ENCODE measurements at regions not wholly inside any gene's neighbourhood (a gene's known extent, or its start where the extent isn't known, plus 50 kb on each side); places are given as distances from the start of the nearest gene placed in this dataset.

DNA sequence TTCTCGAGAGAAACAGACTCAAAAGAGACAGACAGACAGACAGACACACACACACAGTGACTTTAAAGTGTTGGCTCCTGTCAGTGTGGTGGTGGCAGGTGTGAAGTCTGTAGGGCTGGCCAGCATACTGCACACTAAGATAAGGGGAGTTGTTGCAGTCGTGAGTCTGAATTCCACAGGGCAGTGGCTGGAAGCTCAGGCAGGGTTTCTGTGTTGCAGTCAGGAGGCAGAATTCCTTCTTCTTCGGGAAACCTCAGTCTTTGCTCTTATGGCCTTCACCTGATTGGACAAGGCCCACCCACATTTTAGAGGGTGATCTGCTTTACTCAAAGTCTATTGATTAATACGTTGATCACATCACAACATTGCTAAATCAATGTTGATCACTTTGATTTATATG lies 478.4 kb upstream of the HS6ST1 start:
- Histone ChIP-seq H3K9me3 (no peaks in the 10 kb centered on the region), H3K27ac (no peak overlapping the region), H3K4me3 (no peak overlapping the region), H3K27me3 (replicated peaks; ENCODE audit: insufficient read depth) (no peaks in the 10 kb centered on the region), H3K4me1 (replicated peaks) (no peaks in the 10 kb centered on the region), H3K36me3 (no peaks in the 10 kb centered on the region)
- no peak for DNase-seq (ENCODE audit: low spot score)
- intact Hi-C loops (cut with DNase I): no loop called here
- WGBS: 81% methylated on average over 4 of the region's 4 CpGs
- TF ChIP-seq CTCF (IDR thresholded peaks at IDR 0.05) (no peak), POLR2AphosphoS5 (IDR thresholded peaks at IDR 0.05) (no peak), POLR2A (IDR thresholded peaks at IDR 0.05) (no peak)

DNA sequence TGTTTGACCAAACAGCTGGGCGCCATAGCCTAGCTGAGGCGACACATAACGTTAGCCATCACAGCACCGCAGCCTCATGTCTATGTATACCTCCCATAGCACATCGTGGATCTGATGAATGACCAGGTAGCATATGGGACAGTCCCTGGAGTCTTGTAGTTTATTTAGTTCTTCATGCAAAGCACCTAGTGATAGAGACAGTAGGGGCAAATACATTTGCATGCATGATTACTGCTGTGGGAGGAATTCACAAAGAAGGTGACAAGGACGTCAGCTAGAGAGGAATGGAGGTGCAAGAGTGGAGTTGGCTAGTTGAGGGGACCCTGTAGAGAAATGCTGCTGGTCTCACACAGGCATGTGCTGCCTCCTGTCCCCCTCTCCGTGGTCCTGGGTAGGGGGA lies 478.9 kb upstream of the HS6ST1 start:
- DNase-seq (ENCODE audit: low spot score): no peak
- Histone ChIP-seq H3K36me3 (no peaks in the 10 kb centered on the region), H3K9me3 (no peaks in the 10 kb centered on the region), H3K4me1 (replicated peaks) (no peaks in the 10 kb centered on the region), H3K27ac (no peak overlapping the region), H3K4me3 (no peak overlapping the region), H3K27me3 (replicated peaks; ENCODE audit: insufficient read depth) (no peaks in the 10 kb centered on the region)
- intact Hi-C loops (cut with DNase I): no loop called here
- 92% methylated on average over 7 of the region's 7 CpGs for WGBS
- TF ChIP-seq POLR2AphosphoS5 (IDR thresholded peaks at IDR 0.05): no peak

- intact Hi-C loops (cut with DNase I): no loop called here
- DNase-seq (ENCODE audit: low spot score): no peak
- no peak overlapping the region for H3K4me3 ChIP-seq
- H3K27me3 ChIP-seq (replicated peaks; ENCODE audit: insufficient read depth): no peaks in the 10 kb centered on the region
- H3K27ac ChIP-seq: no peak overlapping the region
- H3K4me1 ChIP-seq (replicated peaks): no peaks in the 10 kb centered on the region
- TF ChIP-seq POLR2A (IDR thresholded peaks at IDR 0.05) (no peak), POLR2AphosphoS5 (IDR thresholded peaks at IDR 0.05) (no peak), CTCF (IDR thresholded peaks at IDR 0.05) (no peak)
- no peaks in the 10 kb centered on the region for H3K36me3 ChIP-seq
- 48% methylated on average over 6 of the region's 6 CpGs for WGBS
- no peaks in the 10 kb centered on the region for H3K9me3 ChIP-seq
Observed at GRCh38 chr2:128797937-128798336, 479.3 kb upstream of the HS6ST1 start.

DNA sequence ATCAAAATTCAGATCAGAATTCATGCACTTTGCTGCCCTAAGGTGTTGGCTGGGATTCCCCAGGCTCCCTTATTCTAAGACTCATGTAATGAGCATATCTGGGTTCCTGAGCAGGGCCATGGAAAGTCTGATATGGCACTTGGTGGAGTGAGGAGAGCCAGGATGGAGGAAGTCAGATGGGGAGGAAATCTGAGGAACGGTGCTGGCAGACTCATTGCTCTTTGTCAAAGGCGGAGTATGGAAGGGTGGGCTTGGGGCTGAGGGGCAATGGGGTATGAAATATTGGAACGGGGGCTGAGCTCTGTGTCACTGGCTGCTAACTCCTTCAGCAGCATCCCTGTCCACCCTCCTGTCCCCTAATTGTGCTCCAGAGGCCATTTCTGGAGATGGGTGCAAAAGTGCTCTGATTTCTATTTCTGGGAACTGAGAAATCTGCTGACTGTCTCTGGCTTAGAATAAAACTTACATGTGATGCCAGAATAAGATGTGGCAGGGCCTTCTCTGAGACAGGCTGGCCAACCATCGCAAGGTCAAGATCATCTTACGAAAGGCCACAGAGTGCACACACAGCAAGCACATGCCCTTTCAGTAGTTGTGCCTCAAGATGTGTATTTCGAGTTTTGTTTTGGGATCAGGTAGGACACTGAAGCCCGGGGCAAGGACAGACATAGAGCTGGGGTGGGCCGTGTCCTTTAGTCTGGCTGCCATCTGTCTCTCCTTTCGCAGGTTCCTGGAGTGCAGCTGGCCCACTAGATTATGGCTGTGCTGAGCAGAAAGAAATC lies 480.0 kb upstream of the HS6ST1 start:
- TF ChIP-seq POLR2A (IDR thresholded peaks at IDR 0.05): no peak
- Histone ChIP-seq H3K9me3 (no peaks in the 10 kb centered on the region), H3K27ac (no peak overlapping the region), H3K36me3 (no peaks in the 10 kb centered on the region), H3K4me3 (no peak overlapping the region), H3K27me3 (replicated peaks; ENCODE audit: insufficient read depth) (no peaks in the 10 kb centered on the region), H3K4me1 (replicated peaks) (no peaks in the 10 kb centered on the region)
- 83% methylated on average over 7 of the region's 9 CpGs for WGBS
- intact Hi-C loops (cut with DNase I): no loop called here
- no peak for DNase-seq (ENCODE audit: low spot score)

GRCh38 chr2:128799284-128799552 lies 480.6 kb upstream of the HS6ST1 start:
- Histone ChIP-seq H3K27me3 (replicated peaks; ENCODE audit: insufficient read depth) (no peaks in the 10 kb centered on the region), H3K27ac (no peak overlapping the region), H3K4me3 (no peak overlapping the region), H3K9me3 (no peaks in the 10 kb centered on the region), H3K36me3 (no peaks in the 10 kb centered on the region), H3K4me1 (replicated peaks) (no peaks in the 10 kb centered on the region)
- intact Hi-C loops (cut with DNase I): no loop called here
- no peak for TF ChIP-seq POLR2A (IDR thresholded peaks at IDR 0.05)
- no peak for TF ChIP-seq CTCF (IDR thresholded peaks at IDR 0.05)
- no peak for TF ChIP-seq POLR2AphosphoS5 (IDR thresholded peaks at IDR 0.05)
- WGBS: 83% methylated on average over 1 of the region's 1 CpG
- DNase-seq (ENCODE audit: low spot score): no peak

GRCh38 chr2:128799730-128800129 lies 481.1 kb upstream of the HS6ST1 start:
- Histone ChIP-seq H3K4me1 (replicated peaks) (no peaks in the 10 kb centered on the region), H3K36me3 (no peaks in the 10 kb centered on the region), H3K9me3 (no peaks in the 10 kb centered on the region), H3K4me3 (no peak overlapping the region), H3K27ac (no peak overlapping the region), H3K27me3 (replicated peaks; ENCODE audit: insufficient read depth) (no peaks in the 10 kb centered on the region)
- intact Hi-C loops (cut with DNase I): no loop called here
- 44% methylated on average over 2 of the region's 2 CpGs for whole genome bisulfite sequencing
- DNase-seq (ENCODE audit: low spot score): no peak
- TF ChIP-seq CTCF (IDR thresholded peaks at IDR 0.05) (no peak), POLR2A (IDR thresholded peaks at IDR 0.05) (no peak), POLR2AphosphoS5 (IDR thresholded peaks at IDR 0.05) (no peak)

Data from prostate gland (tissue), 2 donors.